Gastroesophageal sphincter (tissue), 4 donors: ENCODE measurements at regions not wholly inside any gene's neighbourhood (a gene's known extent, or its start where the extent isn't known, plus 50 kb on each side); places are given as distances from the start of the nearest gene placed in this dataset.

Source experiments
- ATAC-seq: fragments of 150-250 bp; one replicate; pipeline ENCODE4 v1.9.1; 2016; ENCODE audit warnings: mild to moderate bottlenecking, moderate library complexity
- H3K27ac ChIP-seq, 4 donors: fragments of 200-600 bp; sonication (generic) in 3 of 4; 1 replicate in 3 of 4; 2 replicates in 1 of 4; pipeline ENCODE4 v1.5.1; 2016 to 2019
- H3K27me3 ChIP-seq: fragments of 200-600 bp; sonication (generic); one replicate; pipeline ENCODE4 v1.5.1; 2019
- H3K36me3 ChIP-seq, 2 donors: fragments of 200-600 bp; sonication (generic); one replicate each; pipeline ENCODE4 v1.5.1; 2019; ENCODE audit warnings: control low read depth in 1 of 2
- H3K4me1 ChIP-seq, 3 donors: fragments of 200-600 bp; sonication (generic); 1 replicate in 2 of 3; 2 replicates in 1 of 3; pipeline ENCODE4 v1.5.1; 2016 to 2019; ENCODE audit warnings: control low read depth in 2 of 3
- H3K4me3 ChIP-seq, 2 donors: fragments of 200-600 bp; sonication (generic); one replicate each; pipeline ENCODE4 v1.5.1; 2019; ENCODE audit warnings: mild to moderate bottlenecking in 1 of 2, moderate library complexity in 1 of 2
- H3K9me3 ChIP-seq, 3 donors: fragments of 200-600 bp; sonication (generic); one replicate each; pipeline ENCODE4 v1.5.1; 2017 to 2019; ENCODE audit warnings: control low read depth in 2 of 3
- CTCF ChIP-seq, 4 experiments: fragments of 200-600 bp in 2 of 4; fragments of 450-650 bp in 2 of 4; sonication (generic) in 1 of 4; IDR thresholded peaks; one replicate each; pipeline ENCODE4 v1.5.1; 2017 to 2019; ENCODE audit warnings: antibody characterized with exemption in 4 of 4, mild to moderate bottlenecking in 2 of 4, moderate library complexity in 2 of 4
- EP300 ChIP-seq: sonication (generic); formaldehyde crosslinking; IDR thresholded peaks from one replicate; pipeline ENCODE4 v1.6.1; 2017; ENCODE audit warnings: antibody characterized with exemption, mild to moderate bottlenecking
- POLR2A ChIP-seq, 2 donors: fragments of 450-650 bp; IDR thresholded peaks; one replicate each; pipeline ENCODE4 v1.6.1; 2017; ENCODE audit warnings: antibody characterized with exemption in 2 of 2, mild to moderate bottlenecking in 2 of 2, moderate library complexity in 1 of 2
- POLR2AphosphoS5 ChIP-seq: sonication (generic); formaldehyde crosslinking; IDR thresholded peaks from one replicate; pipeline ENCODE4 v1.6.1; 2017; ENCODE audit warnings: antibody characterized with exemption
- WGBS, 2 donors: methylation state at CpG; one replicate each; pipeline ENCODE4 v1.1.5; 2018; ENCODE audit warnings: low coverage in 1 of 2; 5-methylcytosine and 5-hydroxymethylcytosine counted together

DNA sequence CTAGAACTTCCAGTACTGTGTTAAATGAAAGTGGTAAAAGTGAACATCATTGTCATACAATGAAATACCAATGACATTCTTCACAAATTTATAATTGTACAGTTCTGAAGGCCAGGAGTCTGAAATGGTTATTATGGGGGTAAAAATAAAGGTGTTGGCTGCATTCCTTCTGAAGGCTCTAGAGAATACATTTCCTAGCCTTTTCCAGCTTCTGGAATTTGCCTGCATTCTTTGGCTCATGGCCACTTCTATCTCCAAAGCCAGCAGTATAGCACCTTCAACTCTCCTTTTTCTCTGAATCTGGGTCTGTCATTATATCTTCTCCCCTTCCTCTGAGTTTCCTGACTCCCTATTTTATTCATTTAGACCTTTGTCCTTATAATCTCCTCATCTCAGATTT lies 1232.7 kb upstream of the TENM4 start:
- TF ChIP-seq POLR2AphosphoS5 (no peak), EP300 (no peak), POLR2A (IDR thresholded peaks at IDR 0.05) (no peak), CTCF (IDR thresholded peaks at IDR 0.05) (no peak)

GRCh38 chr11:80669620-80670019 lies 1228.8 kb upstream of the TENM4 start:
- no peak for ATAC-seq
- no peaks in the 10 kb centered on the region for H3K9me3 ChIP-seq
- no peaks in the 10 kb centered on the region for H3K27me3 ChIP-seq
- TF ChIP-seq EP300 (no peak), POLR2AphosphoS5 (no peak), CTCF (IDR thresholded peaks at IDR 0.05) (no peak), POLR2A (IDR thresholded peaks at IDR 0.05) (no peak)
- WGBS, 2 donors = 41 to 44% methylated on average over 3 of the region's 3 CpGs
- H3K4me3 ChIP-seq = no peak overlapping the region
- H3K4me1 ChIP-seq = no peaks in the 10 kb centered on the region
- no peaks in the 10 kb centered on the region for H3K36me3 ChIP-seq
- H3K27ac ChIP-seq = no peak overlapping the region

More for the DNA sequence above, 1232.7 kb upstream of the TENM4 start:
- Histone ChIP-seq H3K36me3 (no peaks in the 10 kb centered on the region), H3K4me1 (no peaks in the 10 kb centered on the region), H3K4me3 (no peak overlapping the region), H3K27me3 (no peaks in the 10 kb centered on the region), H3K9me3 (no peaks in the 10 kb centered on the region), H3K27ac (no peak overlapping the region)
- no peak for ATAC-seq

DNA sequence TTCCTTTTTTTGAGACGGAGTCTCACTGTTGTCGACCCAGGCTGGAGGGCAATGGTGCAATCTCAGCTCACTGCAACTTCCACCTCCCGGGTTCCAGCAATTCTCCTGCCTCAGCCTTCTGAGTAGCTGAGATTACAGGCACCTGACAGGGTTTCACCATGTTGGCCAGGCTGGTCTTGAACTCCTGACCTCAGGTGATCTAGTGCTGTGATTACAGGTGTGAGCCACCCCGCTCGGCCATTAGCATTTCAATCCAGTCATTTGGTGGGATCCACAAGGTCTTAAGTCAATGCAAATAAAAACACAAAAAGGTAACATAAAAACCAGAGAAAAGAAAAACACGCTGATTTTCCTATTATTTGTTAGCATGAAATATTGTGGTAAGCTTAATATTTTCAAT lies 1227.2 kb upstream of the TENM4 start:
- no peak for ATAC-seq
- Histone ChIP-seq H3K4me3 (no peak overlapping the region), H3K9me3 (no peaks in the 10 kb centered on the region), H3K4me1 (no peaks in the 10 kb centered on the region), H3K27me3 (no peaks in the 10 kb centered on the region), H3K36me3 (no peaks in the 10 kb centered on the region), H3K27ac (no peak overlapping the region)
- TF ChIP-seq POLR2AphosphoS5 = no peak
- no peak for TF ChIP-seq POLR2A (IDR thresholded peaks at IDR 0.05)
- TF ChIP-seq EP300 = no peak
- no peak for TF ChIP-seq CTCF (IDR thresholded peaks at IDR 0.05)
- 92 to 97% methylated on average over 4 to 5 of the region's 6 CpGs for WGBS, 2 donors

DNA sequence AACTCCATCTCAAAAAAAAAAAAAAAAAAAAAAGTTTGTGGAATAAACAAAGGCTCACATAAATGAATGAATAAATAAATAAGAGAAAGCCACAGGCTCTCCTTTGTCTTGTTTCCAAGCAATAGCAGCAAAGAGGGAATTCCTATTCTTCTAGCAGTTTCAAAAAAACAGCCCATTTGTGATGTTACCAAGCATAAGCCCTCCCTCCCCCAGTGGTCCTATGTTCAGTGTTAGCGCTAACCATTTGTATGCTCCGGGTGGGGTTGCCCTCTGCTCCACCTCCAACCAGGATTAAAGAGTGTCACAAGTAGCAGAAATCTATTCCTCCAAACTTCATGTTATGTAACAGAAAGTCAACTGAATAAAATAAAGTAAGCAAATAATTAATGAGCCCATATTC lies 1215.0 kb upstream of the TENM4 start:
- no peaks in the 10 kb centered on the region for H3K36me3 ChIP-seq
- no peak for TF ChIP-seq POLR2A (IDR thresholded peaks at IDR 0.05)
- TF ChIP-seq EP300 = no peak
- no peak for TF ChIP-seq CTCF (IDR thresholded peaks at IDR 0.05)
- no peak for TF ChIP-seq POLR2AphosphoS5
- no peak for ATAC-seq
- H3K4me3 ChIP-seq = no peak overlapping the region
- H3K27ac ChIP-seq = no peak overlapping the region
- H3K4me1 ChIP-seq = no peaks in the 10 kb centered on the region
- no peaks in the 10 kb centered on the region for H3K9me3 ChIP-seq
- H3K27me3 ChIP-seq = no peaks in the 10 kb centered on the region
- 83 to 100% methylated on average over 2 of the region's 2 CpGs for WGBS, 2 donors

DNA sequence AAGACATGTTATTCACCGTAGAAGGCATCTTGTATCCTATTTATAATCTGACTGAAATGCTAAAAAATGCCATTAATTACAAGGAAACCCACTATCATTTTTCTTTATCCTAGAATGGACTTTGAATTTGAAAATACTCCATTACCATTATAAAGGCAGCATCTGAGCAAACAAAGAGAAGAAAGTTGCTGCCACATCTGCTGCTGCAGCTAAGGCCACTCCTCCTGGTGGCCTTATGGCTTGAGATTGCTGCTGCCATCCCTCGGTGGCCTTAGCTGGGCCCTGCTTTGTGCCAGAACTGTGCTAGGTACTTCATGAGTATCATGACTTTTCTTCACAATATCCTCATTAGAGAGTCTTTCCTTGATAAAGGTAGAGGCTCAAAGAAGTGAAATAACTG lies 1210.1 kb upstream of the TENM4 start:
- H3K36me3 ChIP-seq = no peaks in the 10 kb centered on the region
- TF ChIP-seq CTCF (IDR thresholded peaks at IDR 0.05) = no peak
- TF ChIP-seq EP300 = no peak
- no peak for TF ChIP-seq POLR2A (IDR thresholded peaks at IDR 0.05)
- TF ChIP-seq POLR2AphosphoS5 = no peak
- no peaks in the 10 kb centered on the region for H3K27me3 ChIP-seq
- H3K4me3 ChIP-seq = no peak overlapping the region
- no peak for ATAC-seq
- 44 to 58% methylated on average over 1 of the region's 2 CpGs for WGBS, 2 donors
- no peak overlapping the region for H3K27ac ChIP-seq
- H3K4me1 ChIP-seq = no peaks in the 10 kb centered on the region
- no peaks in the 10 kb centered on the region for H3K9me3 ChIP-seq
